ENCODE measurements at regions not wholly inside any gene's neighbourhood (a gene's known extent, or its start where the extent isn't known, plus 50 kb on each side); places are given as distances from the start of the nearest gene placed in this dataset.

DNA sequence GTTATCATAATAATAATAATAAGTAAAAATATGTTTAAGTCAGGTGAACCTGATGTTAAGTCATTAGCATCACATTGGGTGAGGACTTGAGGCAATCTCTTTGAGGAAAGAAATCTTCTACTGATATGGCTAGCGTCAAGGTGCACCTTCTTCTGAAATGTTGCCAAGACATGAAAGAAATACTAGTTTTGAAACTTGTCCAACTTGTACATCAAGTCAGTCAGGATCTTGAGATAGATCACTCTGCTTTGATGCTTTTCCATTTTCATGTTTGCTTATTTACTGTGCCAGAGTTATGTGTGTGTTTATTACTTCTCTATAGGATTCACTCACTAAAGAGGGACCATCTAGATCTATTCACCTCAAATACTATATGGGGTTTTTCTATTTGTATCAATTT, 90.0 kb upstream of the USP15 start:
- TF ChIP-seq CTCF (IDR thresholded peaks at IDR 0.05) = no peak
- TF ChIP-seq EZH2 (IDR thresholded peaks at IDR 0.05) = no peak
- no peak for TF ChIP-seq EZH2phosphoT487 (IDR thresholded peaks at IDR 0.05)
